ENCODE measurements at regions not wholly inside any gene's neighbourhood (a gene's known extent, or its start where the extent isn't known, plus 50 kb on each side); places are given as distances from the start of the nearest gene placed in this dataset.

DNA sequence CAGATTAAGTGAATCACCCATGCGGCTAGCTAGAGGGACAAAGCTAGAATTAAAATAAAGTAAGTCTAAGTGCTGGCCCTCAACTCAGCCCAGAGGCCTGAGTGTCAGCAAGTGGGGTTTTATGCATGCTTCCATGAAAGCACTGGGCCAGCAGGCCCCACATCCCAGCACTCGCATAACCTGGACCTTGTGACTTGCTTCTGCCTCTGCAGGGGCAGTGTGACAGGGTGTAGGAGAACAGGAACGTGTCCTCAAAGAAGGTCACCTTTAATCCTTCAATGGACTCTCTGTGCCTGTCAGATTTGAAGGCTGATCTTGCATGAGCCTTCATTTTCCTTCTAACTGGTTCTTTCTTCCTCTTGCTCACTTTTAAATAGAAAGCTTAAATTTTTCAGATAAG, 183.4 kb downstream of the ALDH8A1 start:
- TF ChIP-seq, protein P1, sequence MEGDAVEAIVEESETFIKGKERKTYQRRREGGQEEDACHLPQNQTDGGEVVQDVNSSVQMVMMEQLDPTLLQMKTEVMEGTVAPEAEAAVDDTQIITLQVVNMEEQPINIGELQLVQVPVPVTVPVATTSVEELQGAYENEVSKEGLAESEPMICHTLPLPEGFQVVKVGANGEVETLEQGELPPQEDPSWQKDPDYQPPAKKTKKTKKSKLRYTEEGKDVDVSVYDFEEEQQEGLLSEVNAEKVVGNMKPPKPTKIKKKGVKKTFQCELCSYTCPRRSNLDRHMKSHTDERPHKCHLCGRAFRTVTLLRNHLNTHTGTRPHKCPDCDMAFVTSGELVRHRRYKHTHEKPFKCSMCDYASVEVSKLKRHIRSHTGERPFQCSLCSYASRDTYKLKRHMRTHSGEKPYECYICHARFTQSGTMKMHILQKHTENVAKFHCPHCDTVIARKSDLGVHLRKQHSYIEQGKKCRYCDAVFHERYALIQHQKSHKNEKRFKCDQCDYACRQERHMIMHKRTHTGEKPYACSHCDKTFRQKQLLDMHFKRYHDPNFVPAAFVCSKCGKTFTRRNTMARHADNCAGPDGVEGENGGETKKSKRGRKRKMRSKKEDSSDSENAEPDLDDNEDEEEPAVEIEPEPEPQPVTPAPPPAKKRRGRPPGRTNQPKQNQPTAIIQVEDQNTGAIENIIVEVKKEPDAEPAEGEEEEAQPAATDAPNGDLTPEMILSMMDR (IDR thresholded peaks at IDR 0.05) = no peak
- TF ChIP-seq POLR2A (IDR thresholded peaks at IDR 0.05) = no peak

All from heart left ventricle (tissue), 13 donors.